ENCODE measurements at regions not wholly inside any gene's neighbourhood (a gene's known extent, or its start where the extent isn't known, plus 50 kb on each side); places are given as distances from the start of the nearest gene placed in this dataset.
"Not testable (repeated sequence)": the region's sequence is repeated elsewhere in the genome, so short reads cannot be mapped to it uniquely, and the experiment has no call there.

DNA sequence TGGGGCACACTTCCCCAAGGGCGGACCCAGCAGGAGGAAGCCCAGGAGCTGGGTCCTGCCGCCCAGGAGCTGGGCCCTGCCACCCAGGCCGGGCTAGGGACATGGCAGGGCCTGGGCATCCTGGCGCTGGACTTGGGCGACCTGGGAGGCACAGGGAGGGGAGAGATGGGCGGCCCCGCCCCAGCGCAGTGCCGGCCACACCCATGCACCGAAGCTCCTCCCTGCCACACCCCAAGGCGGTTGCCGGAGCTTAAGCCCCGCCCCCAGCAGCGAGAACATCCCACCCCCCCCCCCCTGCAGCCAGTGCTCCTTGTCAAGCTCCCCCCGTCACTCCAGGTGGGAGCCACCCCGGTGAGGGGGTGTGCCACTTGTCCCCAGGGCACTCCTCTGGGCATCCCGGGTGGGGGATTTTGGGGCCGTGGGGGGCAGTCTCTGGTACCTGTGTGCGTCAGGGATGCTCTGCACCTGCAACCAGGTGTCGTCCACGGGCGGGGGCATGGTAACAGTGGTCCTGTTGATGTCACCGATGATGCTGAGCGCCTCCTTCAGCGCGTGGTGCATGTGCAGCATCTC lies 127.4 kb upstream of the ZSCAN2 start:
- H3K9me3 ChIP-seq; H3K4me3 ChIP-seq (ENCODE audit: low read depth, low read length); H3K4me1 ChIP-seq; H3K36me3 ChIP-seq; H3K27me3 ChIP-seq; DNase-seq: not testable (repeated sequence)

DNA sequence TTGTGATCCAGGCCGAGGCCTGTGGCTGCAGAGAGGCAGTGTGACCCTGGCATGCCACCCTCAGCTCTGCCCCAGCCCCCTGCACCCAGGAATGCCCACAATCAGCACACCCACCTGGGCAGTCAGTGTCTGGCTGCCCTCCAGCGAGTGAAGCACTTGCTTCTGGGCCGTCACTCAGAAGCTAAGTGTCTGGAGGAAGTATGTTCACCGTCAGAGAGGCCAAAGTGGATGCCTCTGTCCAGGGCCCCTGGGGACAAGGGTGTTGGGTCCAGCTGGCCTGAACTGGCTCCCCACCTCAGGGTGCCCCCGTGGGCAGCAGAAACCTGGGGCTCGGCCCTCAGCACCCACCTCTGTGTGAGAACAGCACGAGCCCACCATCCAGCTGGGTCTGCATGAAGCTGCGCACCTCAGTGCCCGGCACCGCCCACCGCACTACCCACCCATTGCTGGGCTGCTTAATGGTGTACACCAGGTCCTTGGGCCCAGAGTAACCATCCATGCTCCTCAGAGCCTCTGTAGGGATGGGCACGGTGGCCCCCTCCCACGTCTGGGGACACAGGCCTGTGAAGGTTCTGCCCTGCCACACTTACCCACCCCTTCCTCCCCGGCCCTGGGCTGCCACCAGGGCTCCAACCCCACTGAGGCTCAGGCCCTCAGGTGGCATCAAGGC lies 124.3 kb upstream of the ZSCAN2 start:
- not testable (repeated sequence) for H3K4me1 ChIP-seq; H3K27me3 ChIP-seq; H3K36me3 ChIP-seq; DNase-seq; H3K9me3 ChIP-seq; H3K4me3 ChIP-seq (ENCODE audit: low read depth, low read length)

DNA sequence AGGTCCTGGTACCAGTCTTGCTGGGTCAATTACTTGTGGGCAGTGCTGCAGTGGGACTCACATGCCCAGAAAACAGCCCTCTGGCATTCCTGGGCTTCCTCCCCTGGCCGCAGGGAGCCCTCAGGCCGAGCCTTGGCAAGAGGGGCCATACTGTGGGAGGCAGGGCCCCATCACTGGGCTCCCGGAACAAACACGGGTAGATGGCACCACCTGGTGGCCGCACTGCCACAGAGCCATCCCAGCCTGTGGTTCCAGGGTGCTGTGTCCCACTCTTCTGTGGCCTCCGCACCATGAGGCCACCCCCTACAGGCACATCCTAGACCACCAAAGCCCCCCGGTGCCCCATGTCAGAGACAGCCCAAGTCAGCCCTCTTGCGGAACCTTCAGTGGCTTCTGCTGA lies 123.3 kb upstream of the ZSCAN2 start:
- H3K9me3 ChIP-seq; H3K4me1 ChIP-seq; DNase-seq; H3K27me3 ChIP-seq; H3K36me3 ChIP-seq; H3K4me3 ChIP-seq (ENCODE audit: low read depth, low read length): not testable (repeated sequence)

DNA sequence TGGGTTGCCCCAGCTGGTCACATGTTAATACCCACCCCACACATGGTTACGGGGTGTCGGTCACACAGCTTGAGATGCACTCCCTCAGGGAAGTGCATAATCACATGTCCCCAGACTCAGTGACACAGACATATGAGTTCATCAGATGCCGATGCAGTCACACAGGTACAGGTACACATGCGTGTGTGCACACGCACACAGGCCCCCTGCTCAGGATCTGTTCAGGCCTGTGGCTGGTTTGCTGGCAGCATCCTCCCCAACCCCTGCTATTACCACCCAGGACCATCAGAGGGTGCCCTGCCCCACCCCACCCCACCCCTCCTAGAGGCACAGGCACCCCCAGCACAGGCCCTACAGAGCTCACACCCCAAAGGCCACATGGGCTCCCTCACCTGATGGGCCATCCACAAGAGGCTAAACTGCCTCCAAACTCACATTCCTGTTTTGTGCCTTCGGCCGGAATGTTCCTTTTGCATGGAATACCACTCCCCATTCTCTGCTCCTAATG lies 120.6 kb upstream of the ZSCAN2 start:
- not testable (repeated sequence) for H3K4me1 ChIP-seq; H3K27me3 ChIP-seq; H3K4me3 ChIP-seq (ENCODE audit: low read depth, low read length); H3K36me3 ChIP-seq; DNase-seq; H3K9me3 ChIP-seq

DNA sequence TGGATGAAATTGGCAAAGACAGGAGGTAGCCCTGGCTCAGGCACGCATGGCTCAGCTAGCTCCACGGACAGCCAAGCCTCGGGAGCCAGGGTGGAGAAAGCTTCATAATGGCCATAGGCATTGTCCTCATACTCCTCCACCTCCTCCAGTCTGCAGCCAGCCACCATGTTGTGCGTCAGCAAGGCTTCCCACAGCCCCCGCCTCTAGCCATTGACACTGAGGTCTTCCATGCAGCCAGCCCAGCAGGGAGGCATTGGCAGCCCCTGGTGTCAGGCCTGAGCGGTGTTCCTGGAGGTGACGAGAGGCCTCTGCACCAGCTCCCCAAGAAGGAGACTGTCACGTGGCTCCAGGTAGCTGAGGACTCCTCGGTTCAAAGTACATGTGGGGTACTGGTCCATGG lies 117.0 kb upstream of the ZSCAN2 start:
- DNase-seq; H3K9me3 ChIP-seq; H3K27me3 ChIP-seq; H3K4me3 ChIP-seq (ENCODE audit: low read depth, low read length); H3K36me3 ChIP-seq; H3K4me1 ChIP-seq: not testable (repeated sequence)

DNA sequence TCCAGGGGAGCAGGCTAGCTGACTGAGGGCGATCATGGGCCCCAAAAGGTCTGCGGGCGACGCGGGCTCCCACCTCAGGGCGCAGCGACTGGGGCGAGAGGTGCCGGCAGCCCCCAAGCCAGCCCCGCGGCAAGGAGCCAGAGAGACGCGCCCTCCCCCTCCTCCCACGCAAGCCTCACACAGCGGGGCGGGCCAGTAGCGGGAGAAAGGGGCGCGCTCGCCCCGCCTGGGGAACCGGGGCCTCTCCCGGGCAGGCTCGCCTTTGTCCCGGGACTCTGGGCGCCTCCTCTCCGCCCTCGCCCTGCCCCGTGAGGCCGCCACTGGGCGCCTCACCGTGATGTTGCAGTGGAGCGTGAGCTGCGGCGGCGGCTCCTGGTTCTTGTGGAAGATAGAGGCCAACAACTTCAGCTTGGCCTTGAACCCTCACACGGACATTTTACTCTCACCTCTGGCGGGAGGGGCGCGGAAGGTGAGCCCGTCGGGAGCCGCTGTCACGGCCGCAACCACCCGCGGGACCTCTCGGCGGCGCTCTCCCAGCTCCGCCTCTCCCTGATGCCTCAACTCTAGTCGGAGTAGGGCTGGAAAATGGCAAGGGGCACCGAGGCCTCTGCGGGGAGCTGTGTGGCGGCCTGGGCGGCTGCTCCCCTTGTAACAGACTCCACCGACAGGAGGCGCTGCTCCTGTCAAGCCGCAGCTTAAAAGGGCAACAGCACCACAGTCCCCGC lies 100.5 kb upstream of the ZSCAN2 start:
- not testable (repeated sequence) for H3K27me3 ChIP-seq, H3K4me1 ChIP-seq, H3K9me3 ChIP-seq, H3K36me3 ChIP-seq
- peak overlapping the region; percentile 37 for H3K4me3 ChIP-seq (ENCODE audit: low read depth, low read length)
- DNase-seq = peak; percentile 22

DNA sequence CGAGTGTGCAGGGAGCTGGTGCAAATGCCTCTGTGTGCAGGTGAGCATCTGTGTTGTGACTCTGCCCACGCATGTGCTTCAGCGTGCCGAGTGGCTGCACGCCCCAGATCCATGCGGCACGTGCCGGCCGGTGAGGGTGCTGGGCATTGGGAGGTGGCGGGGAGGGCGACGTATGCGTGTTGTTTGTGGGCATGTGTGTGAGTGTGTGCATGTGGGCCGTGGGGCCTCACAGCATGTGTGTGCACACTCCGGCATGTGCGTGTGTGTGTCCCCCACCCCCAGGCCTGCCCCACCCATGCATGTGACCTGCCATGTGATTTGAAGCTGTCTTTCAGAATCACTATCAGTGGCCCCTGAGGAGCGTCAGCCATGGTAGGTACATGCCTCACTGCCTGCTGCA lies 97.7 kb upstream of the ZSCAN2 start:
- H3K9me3 ChIP-seq; H3K4me3 ChIP-seq (ENCODE audit: low read depth, low read length); H3K4me1 ChIP-seq; H3K36me3 ChIP-seq; DNase-seq; H3K27me3 ChIP-seq: not testable (repeated sequence)

DNA sequence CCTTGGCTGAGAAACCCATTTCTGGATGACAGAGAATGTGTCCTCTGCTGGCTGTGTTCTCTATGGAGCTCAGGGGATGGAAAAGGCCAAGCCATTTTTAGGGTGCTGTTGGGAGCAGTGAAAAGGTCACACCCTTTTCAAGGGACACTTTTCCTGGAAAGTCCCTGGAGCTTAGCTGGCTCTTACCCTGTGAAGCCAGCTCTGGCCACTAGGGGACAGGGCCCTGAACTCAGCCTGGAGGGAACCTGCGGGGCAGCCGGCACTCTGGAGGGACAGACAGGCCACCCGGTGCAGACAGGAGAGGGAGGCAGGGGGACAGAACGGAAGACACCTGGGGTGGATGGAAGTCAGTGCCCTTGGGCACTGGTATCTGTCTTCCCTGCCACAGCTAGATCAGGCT lies 95.3 kb upstream of the ZSCAN2 start:
- H3K36me3 ChIP-seq; H3K27me3 ChIP-seq; H3K4me1 ChIP-seq; H3K9me3 ChIP-seq; DNase-seq; H3K4me3 ChIP-seq (ENCODE audit: low read depth, low read length): not testable (repeated sequence)

DNA sequence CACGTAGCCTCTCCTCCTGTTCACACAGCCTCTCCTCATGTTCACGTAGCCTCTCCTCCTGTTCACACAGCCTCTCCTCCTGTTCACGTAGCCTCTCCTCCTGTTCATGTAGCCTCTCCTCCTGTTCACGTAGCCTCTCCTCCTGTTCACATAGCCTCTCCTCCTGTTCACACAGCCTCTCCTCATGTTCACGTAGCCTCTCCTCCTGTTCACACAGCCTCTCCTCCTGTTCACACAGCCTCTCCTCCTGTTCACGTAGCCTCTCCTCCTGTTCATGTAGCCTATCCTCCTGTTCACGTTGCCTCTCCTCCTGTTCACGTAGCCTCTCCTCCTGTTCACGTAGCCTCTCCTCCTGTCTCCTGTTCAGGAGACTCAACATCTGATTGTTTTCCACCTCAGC lies 88.5 kb upstream of the ZSCAN2 start:
- H3K36me3 ChIP-seq; DNase-seq; H3K4me1 ChIP-seq; H3K9me3 ChIP-seq; H3K27me3 ChIP-seq; H3K4me3 ChIP-seq (ENCODE audit: low read depth, low read length): not testable (repeated sequence)

DNA sequence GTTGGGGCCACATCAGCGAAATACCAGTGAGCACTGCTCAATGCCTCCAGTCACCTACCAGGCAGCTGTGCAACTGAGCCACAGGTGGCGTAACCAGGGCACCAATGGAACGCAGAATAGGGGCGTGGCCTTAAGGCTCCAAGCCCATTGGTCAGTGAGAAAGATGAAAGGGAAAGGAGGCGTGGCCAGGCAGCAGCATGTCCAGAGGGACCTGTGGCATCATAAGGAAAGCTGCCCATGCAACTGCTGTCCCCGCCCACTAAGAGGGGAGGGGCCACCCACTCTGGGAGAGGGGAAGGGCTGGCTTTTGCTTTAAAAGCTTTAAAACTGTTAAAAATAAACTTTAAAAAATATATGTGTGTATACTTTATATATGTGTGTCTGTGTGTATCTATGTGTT lies 84.0 kb upstream of the ZSCAN2 start:
- not testable (repeated sequence) for H3K27me3 ChIP-seq; H3K4me3 ChIP-seq (ENCODE audit: low read depth, low read length)
- DNase-seq = peak; percentile 51

DNA sequence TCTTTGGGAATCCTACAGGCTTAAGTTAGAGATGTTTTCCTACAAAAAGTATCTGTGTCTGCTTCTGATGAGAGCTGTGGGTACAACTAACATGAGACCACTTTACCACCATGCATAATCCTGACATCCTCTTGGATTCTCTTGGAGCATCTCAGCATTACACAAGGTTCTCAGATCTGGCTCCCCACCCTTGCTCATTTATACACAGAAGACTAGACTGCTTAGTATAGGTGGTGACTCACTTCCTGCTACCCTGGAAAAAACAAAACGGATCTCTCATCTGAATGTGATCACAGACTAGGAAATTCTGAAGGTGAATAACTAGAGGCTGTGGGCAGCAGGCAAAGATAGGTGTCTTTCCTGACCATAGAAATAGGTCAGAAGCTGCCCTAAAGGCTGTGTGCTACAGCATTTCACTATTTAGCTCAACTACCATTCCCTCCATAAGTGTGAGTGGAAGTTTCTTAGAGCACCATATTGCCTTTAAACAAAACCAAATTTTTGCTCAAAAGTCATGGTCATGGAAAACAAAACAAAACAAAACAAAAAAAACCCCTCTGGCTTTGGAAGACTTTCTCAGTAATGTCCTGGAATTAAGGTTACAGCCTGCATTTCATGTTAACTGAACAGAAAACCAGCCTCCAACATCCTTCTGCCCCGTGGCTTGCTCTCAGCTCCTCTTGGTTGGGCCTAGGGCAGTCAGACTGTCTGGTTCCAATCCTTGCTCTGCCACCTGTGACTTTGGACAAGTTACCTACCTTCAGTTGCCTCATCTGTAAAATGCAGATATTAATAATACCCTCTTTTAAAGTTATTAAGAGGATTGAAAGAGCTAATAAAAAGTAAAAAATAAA lies 75.1 kb upstream of the ZSCAN2 start:
- not testable (repeated sequence) for H3K27me3 ChIP-seq; DNase-seq; H3K9me3 ChIP-seq; H3K4me1 ChIP-seq; H3K4me3 ChIP-seq (ENCODE audit: low read depth, low read length); H3K36me3 ChIP-seq

More for the DNA sequence above, 84.0 kb upstream of the ZSCAN2 start:
- H3K9me3 ChIP-seq, H3K4me1 ChIP-seq, H3K36me3 ChIP-seq: not testable (repeated sequence)

DNA sequence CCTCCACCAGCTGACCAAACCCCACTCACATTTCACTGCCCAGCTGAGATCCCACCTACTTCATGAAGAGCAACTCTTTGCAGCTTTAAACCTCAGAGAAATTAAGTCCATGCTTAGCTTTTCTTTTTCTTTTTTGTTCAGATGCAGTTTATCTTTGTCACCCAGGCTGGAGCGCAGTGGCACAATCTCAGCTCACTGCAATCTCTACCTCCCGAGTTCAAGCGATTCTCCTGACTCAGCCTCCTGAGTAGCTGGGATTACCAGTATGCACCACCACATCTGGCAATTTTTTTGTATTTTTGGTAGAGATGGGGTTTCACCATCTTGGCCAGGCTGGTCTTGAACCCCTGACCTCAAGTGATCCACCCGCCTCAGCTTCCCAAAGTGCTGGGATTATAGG lies 70.1 kb upstream of the ZSCAN2 start:
- H3K4me1 ChIP-seq = not testable (repeated sequence)

DNA sequence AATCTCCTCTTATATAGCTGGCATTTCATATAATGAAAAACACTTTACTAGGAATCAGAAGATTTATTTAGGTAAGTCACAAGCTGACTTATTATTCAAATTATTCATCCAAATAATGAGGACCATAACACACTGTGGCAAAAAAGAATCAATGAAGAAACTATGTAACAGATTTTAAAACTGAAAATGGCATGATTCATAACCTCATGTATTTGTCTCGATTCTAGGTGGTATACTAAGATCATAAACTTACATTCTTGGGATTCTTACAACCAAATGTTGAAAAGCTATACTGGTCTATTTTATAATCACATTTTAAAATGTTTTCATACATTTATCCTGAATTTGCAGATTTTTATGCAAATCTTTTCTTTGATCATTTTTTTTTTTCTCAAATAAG lies 69.6 kb upstream of the ZSCAN2 start:
- not testable (repeated sequence) for H3K9me3 ChIP-seq; H3K4me3 ChIP-seq (ENCODE audit: low read depth, low read length); H3K27me3 ChIP-seq; H3K36me3 ChIP-seq; H3K4me1 ChIP-seq; DNase-seq

More for the DNA sequence above, 70.1 kb upstream of the ZSCAN2 start:
- not testable (repeated sequence) for H3K36me3 ChIP-seq; DNase-seq; H3K4me3 ChIP-seq (ENCODE audit: low read depth, low read length); H3K9me3 ChIP-seq; H3K27me3 ChIP-seq

DNA sequence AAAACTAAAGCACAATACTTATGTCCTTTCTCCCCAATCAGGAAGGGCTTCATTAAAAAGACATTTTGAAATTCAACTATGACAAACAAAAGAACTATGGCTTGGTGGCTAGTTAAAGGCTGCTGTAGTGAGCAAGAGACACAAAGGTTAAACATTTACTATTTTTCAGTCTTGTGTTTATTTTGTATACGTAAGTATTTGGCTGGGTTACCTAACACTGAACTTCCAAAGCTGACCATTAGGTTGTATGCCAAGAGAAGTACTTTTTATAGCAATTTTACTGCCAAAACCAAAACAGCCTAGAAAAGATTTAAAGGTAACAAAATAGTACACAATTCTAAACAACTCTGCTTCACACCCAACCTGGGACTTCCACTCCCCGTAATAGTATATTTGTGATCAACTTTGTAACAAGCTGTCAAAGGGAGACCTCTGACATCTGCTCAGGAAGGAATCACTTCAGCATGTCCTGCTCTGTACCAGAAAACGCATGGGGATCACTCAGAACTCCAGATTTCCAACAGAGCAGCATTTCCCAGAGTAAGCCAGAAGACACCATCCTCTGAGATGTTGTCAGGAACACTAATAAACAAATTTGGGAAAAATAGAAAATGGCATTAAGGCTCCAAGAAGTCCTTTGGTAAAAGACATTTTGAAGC lies 69.0 kb upstream of the ZSCAN2 start:
- DNase-seq; H3K4me1 ChIP-seq; H3K4me3 ChIP-seq (ENCODE audit: low read depth, low read length); H3K27me3 ChIP-seq; H3K9me3 ChIP-seq; H3K36me3 ChIP-seq: not testable (repeated sequence)

DNA sequence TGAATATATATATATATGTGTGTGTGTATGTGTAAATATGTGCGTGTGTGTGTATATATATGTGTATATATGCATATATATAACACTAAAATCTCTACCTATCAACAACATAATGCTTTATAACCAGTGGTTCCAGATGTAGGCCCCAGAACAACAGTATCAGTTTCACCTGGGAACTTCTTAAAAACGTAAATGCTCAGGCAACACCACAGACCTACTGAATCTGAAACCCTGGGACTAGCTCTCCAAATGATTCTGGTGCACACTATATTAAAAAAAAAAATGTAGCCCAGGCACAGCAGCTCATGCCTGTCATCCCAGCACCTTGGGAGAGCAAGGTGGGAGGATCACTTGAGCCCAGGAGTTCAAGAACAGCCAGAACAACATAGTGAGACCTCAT lies 67.1 kb upstream of the ZSCAN2 start:
- H3K27me3 ChIP-seq; DNase-seq; H3K9me3 ChIP-seq; H3K4me3 ChIP-seq (ENCODE audit: low read depth, low read length); H3K36me3 ChIP-seq; H3K4me1 ChIP-seq: not testable (repeated sequence)
